GM12878 (cell line): ENCODE measurements at regions not wholly inside any gene's neighbourhood (a gene's known extent, or its start where the extent isn't known, plus 50 kb on each side); places are given as distances from the start of the nearest gene placed in this dataset.

Experiments
- ATAC-seq: fragments of 200-7000 bp; cut with Tn5 transposase; 3 replicates; pipeline ENCODE4 v1.9.1; 2020; ENCODE audit warnings: mild to moderate bottlenecking, moderate library complexity
- BruUV-seq: library from RNA; stranded (reverse); fragments of 400-500 nt; replicated peaks from 2 replicates; lab custom pipeline; 2021; lab: Mats Ljungman, UMichigan
- CTCF ChIA-PET: fragments of 300-600 bp; sonication (Branson Sonifier 250); formaldehyde crosslinking; extraction: SDS; loops from one replicate; lab custom pipeline; 2021; ENCODE audit warnings: inconsistent platforms; lab: Yijun Ruan, JAX
- POLR2A ChIA-PET: fragments of 350-600 bp; formaldehyde crosslinking; extraction: SDS; loops from one replicate; lab custom pipeline; 2021; ENCODE audit warnings: inconsistent platforms; lab: Charles Lee
- RAD21 ChIA-PET: fragments of 300-600 bp; sonication (Branson Sonifier 250); formaldehyde crosslinking; loops from one replicate; lab custom pipeline; 2023; ENCODE audit warnings: antibody characterized with exemption; ENCODE audit not compliant: unreplicated experiment; lab: Charles Lee
- SMC1A ChIA-PET: fragments of 300-600 bp; sonication (Branson Sonifier 250); formaldehyde crosslinking; loops from one replicate; lab custom pipeline; 2023; ENCODE audit not compliant: unreplicated experiment, uncharacterized antibody; lab: Charles Lee
- DNase-seq: peaks from one replicate; pipeline ENCODE4 v3.0.0-alpha.2; 2011; ENCODE audit warnings: low read depth, low spot score
- FAIRE-seq: peaks from 3 replicates; lab custom pipeline; 2011; peaks lifted over from hg19 to GRCh38; lab: Jason Lieb, UNC
- H2AFZ ChIP-seq: 2 replicates; pipeline ENCODE4 v1.6.0; 2011; ENCODE audit warnings: low read depth, low read length, control low read depth; ENCODE audit not compliant: control insufficient read depth
- H3K27ac ChIP-seq: 2 replicates; pipeline ENCODE4 v1.5.1; 2011; ENCODE audit warnings: control low read depth; ENCODE audit not compliant: control insufficient read depth, insufficient read depth
- H3K27me3 ChIP-seq, 2 experiments: replicated peaks in 1 of 2; 2 replicates each; pipeline versions ENCODE4 v1.6.0 to v1.6.1; 2011; ENCODE audit warnings: low read length in 1 of 2; ENCODE audit not compliant: control insufficient read depth in 2 of 2, insufficient read depth in 2 of 2
- H3K36me3 ChIP-seq, 2 experiments: 2 replicates each; pipeline ENCODE4 v1.5.1; 2011; ENCODE audit warnings: low read length in 1 of 2; ENCODE audit not compliant: control insufficient read depth in 2 of 2, insufficient read depth in 2 of 2
- H3K4me1 ChIP-seq: 2 replicates; pipeline ENCODE4 v1.6.1; 2011; ENCODE audit warnings: mild to moderate bottlenecking, low read length, moderate library complexity, mixed read lengths; ENCODE audit not compliant: control insufficient read depth, insufficient read depth
- H3K4me2 ChIP-seq: 2 replicates; pipeline ENCODE4 v1.6.0; 2011; ENCODE audit warnings: control low read depth; ENCODE audit not compliant: control insufficient read depth, insufficient read depth
- H3K4me3 ChIP-seq: fragments of 200-600 bp; sonication (generic); 2 replicates; pipeline ENCODE4 v1.5.1; 2016
- H3K79me2 ChIP-seq: 2 replicates; pipeline ENCODE4 v1.6.0; 2011; ENCODE audit warnings: low read length; ENCODE audit not compliant: control insufficient read depth, insufficient read depth
- H3K9ac ChIP-seq: 2 replicates; pipeline ENCODE4 v1.8.0; 2011; ENCODE audit warnings: low read length, control low read depth, mixed read lengths; ENCODE audit not compliant: control insufficient read depth, insufficient read depth
- H3K9me3 ChIP-seq: replicated peaks from 3 replicates; pipeline ENCODE4 v1.5.1; 2011; ENCODE audit warnings: mild to moderate bottlenecking, low read length; ENCODE audit not compliant: control insufficient read depth, insufficient read depth
- H4K20me1 ChIP-seq: 2 replicates; pipeline ENCODE4 v1.6.0; 2011; ENCODE audit not compliant: control insufficient read depth, insufficient read depth
- E2F8 ChIP-seq: fragments of 450-650 bp; IDR thresholded peaks from 2 replicates; pipeline ENCODE4 v1.6.1; 2018; ENCODE audit warnings: mild to moderate bottlenecking, low read depth, moderate library complexity; ENCODE audit not compliant: partially characterized antibody
- E4F1 ChIP-seq: fragments of 450-650 bp; IDR thresholded peaks from 2 replicates; pipeline ENCODE4 v1.6.1; 2018; ENCODE audit warnings: borderline replicate concordance, mild to moderate bottlenecking; ENCODE audit not compliant: partially characterized antibody
- ESRRA ChIP-seq: IDR thresholded peaks from 2 replicates; pipeline ENCODE4 v1.6.1; 2012; ENCODE audit warnings: mild to moderate bottlenecking, low read length, improper control_type of control experiment
- NFYB ChIP-seq: IDR thresholded peaks from 2 replicates; pipeline ENCODE4 v1.6.1; 2011; ENCODE audit warnings: low read depth, mild to moderate bottlenecking, low read length, improper control_type of control experiment, moderate library complexity; ENCODE audit not compliant: insufficient read depth
- POLR2A ChIP-seq: IDR thresholded peaks from 2 replicates; pipeline ENCODE4 v1.6.1; 2011; ENCODE audit warnings: low read depth, mild to moderate bottlenecking, low read length
- POU2F2 ChIP-seq: IDR thresholded peaks from 3 replicates; pipeline ENCODE4 v1.6.1; 2011; ENCODE audit warnings: low read depth, mild to moderate bottlenecking, low read length, borderline replicate concordance
- SMAD5 ChIP-seq: IDR thresholded peaks from 2 replicates; pipeline ENCODE4 v1.6.1; 2016; ENCODE audit warnings: antibody characterized with exemption, low read depth
- SUZ12 ChIP-seq: fragments of 200-600 bp; sonication (generic); IDR thresholded peaks from one replicate; pipeline ENCODE4 v1.6.1; 2018; ENCODE audit warnings: antibody characterized with exemption, mild to moderate bottlenecking; ENCODE audit not compliant: unreplicated experiment
- ZNF274 ChIP-seq: IDR thresholded peaks from one replicate; pipeline ENCODE4 v1.8.0; 2011; ENCODE audit not compliant: insufficient read length, insufficient read depth
- ZZZ3 ChIP-seq: IDR thresholded peaks from 2 replicates; pipeline ENCODE4 v1.6.1; 2011; ENCODE audit warnings: low read depth; ENCODE audit not compliant: control insufficient read depth, insufficient read length
- WGBS: methylation state at CpG from one replicate; pipeline ENCODE4 v1.1.6; 2016; ENCODE audit warnings: low lambda C conversion rate; ENCODE audit not compliant: insufficient replicate concordance, insufficient coverage; ENCODE audit errors: missing lambda C conversion rate; 5-methylcytosine and 5-hydroxymethylcytosine counted together
- in situ Hi-C: fragments of 300-500 bp; cut with MboI; formaldehyde crosslinking; loops from 9 replicates; pipeline ENCODE4 v1.14.3; 2018; ENCODE audit warnings: mixed read lengths
- intact Hi-C: fragments of 100-400 bp; cut with micrococcal nuclease; formaldehyde crosslinking; loops from one replicate; pipeline ENCODE4 v1.14.2; 2022; ENCODE audit not compliant: unreplicated experiment

- TF ChIP-seq ZZZ3 (no peak), SMAD5 (no peak), POLR2A (no peak)
- Histone ChIP-seq H3K27me3 (no peaks in the 10 kb centered on the region), H4K20me1 (no peaks in the 10 kb centered on the region), H3K27ac (no peak overlapping the region), H2AFZ (no peak overlapping the region), H3K4me3 (no peak overlapping the region), H3K4me2 (no peak overlapping the region), H3K4me1 (no peaks in the 10 kb centered on the region), H3K9me3 (no peaks in the 10 kb centered on the region; the same call in 2 of the 3 replicates), H3K36me3 (no peaks in the 10 kb centered on the region), H3K79me2 (no peaks in the 10 kb centered on the region), H3K9ac (no peak overlapping the region)
- ChIA-PET POLR2A (no interaction called here), RAD21 (no interaction called here), CTCF (no interaction called here), SMC1A (interaction anchor here (0.7 kb wide), 1 partner anchor 476 kb away, joined by 3 read pairs; no protein-coding TSS in a partner anchor)
- ATAC-seq: no peak
- 24% methylated on average over 1 of the region's 1 CpG for WGBS
- no peak for FAIRE-seq
- intact Hi-C loops (no loop called here), in situ Hi-C loops (no loop called here)
- BruUV-seq: no TSS peak
- DNase-seq: no peak
These were observed 96.4 kb upstream of the ETV1 start for GRCh38 chr7:14085901-14086300.

- ATAC-seq: no peak
- no peaks in the 10 kb centered on the region for H4K20me1 ChIP-seq
- no peaks in the 10 kb centered on the region for H3K36me3 ChIP-seq
- no peak for TF ChIP-seq E4F1
- no peak for TF ChIP-seq E2F8
- TF ChIP-seq SUZ12: no peak
- TF ChIP-seq ESRRA: no peak
- no peak for TF ChIP-seq NFYB
- TF ChIP-seq POU2F2: no peak
- TF ChIP-seq ZNF274: no peak
- 13% methylated on average over 2 of the region's 2 CpGs for WGBS
- in situ Hi-C loops: no loop called here
- RAD21 ChIA-PET: no interaction called here
- no peaks in the 10 kb centered on the region for H3K4me1 ChIP-seq
- no peaks in the 10 kb centered on the region for H3K79me2 ChIP-seq
- CTCF ChIA-PET: no interaction called here
- H2AFZ ChIP-seq: no peak overlapping the region
- no peaks in the 10 kb centered on the region for H3K27me3 ChIP-seq
- no TSS peak for BruUV-seq
- H3K9me3 ChIP-seq: no peaks in the 10 kb centered on the region; the same call in 2 of the 3 replicates
- DNase-seq: no peak
- H3K4me2 ChIP-seq: no peak overlapping the region
- POLR2A ChIA-PET: no interaction called here
- H3K9ac ChIP-seq: no peak overlapping the region
- intact Hi-C loops: no loop called here
- no peak overlapping the region for H3K27ac ChIP-seq
- no peak overlapping the region for H3K4me3 ChIP-seq
- FAIRE-seq: no peak
- SMC1A ChIA-PET: no interaction called here
These were observed 94.3 kb upstream of the ETV1 start for GRCh38 chr7:14083761-14084160.
